OCI-LY3 (cell line): ENCODE measurements at regions not wholly inside any gene's neighbourhood (a gene's known extent, or its start where the extent isn't known, plus 50 kb on each side); places are given as distances from the start of the nearest gene placed in this dataset.

ENCODE experiments used
- CTCF ChIP-seq: fragments of 200-600, 300-600 bp; sonication (generic); IDR thresholded peaks from 2 replicates; pipeline ENCODE4 v1.5.1; 2014; ENCODE audit warnings: antibody characterized with exemption, low read length, low read depth
- EZH2phosphoT487 ChIP-seq: fragments of 200-600 bp; shearing (Covaris generic); IDR thresholded peaks from 2 replicates; pipeline ENCODE4 v1.6.1; 2018; ENCODE audit warnings: antibody characterized with exemption, mixed run types, low read depth

GRCh38 chr5:4182144-4182543, 586.5 kb downstream of the IRX1 start:
- TF ChIP-seq CTCF (no peak), EZH2phosphoT487 (no peak)
